A549 (cell line): ENCODE measurements at regions not wholly inside any gene's neighbourhood (a gene's known extent, or its start where the extent isn't known, plus 50 kb on each side); places are given as distances from the start of the nearest gene placed in this dataset.

Experiments used
- ATAC-seq, 2 experiments: fragments of 200-7000 bp in 1 of 2; fragments of >200 bp in 1 of 2; cut with Nextera tagmentation in 1 of 2; cut with Tn5 transposase in 1 of 2; 3 replicates each; pipeline versions ENCODE4 v1.8.0 to v1.9.1; 2018 to 2020; ENCODE audit warnings: mild to moderate bottlenecking in 1 of 2, moderate library complexity in 1 of 2
- CTCF ChIA-PET: fragments of 300-600 bp; sonication (Branson Sonifier 250); formaldehyde crosslinking; extraction: SDS; loops from one replicate; lab custom pipeline; 2021; ENCODE audit warnings: antibody characterized with exemption, inconsistent platforms; lab: Yijun Ruan, JAX
- POLR2A ChIA-PET: fragments of 350-600 bp; formaldehyde crosslinking; extraction: SDS; loops from one replicate; lab custom pipeline; 2021; ENCODE audit warnings: antibody characterized with exemption, inconsistent platforms; lab: Yijun Ruan, JAX
- DNase-seq, 2 experiments: peaks; one replicate each; pipeline versions ENCODE4 v3.0.0 to v3.0.0-alpha.2; 2011 to 2016; ENCODE audit warnings: low read depth in 1 of 2, low spot score in 1 of 2
- FAIRE-seq: peaks from 2 replicates; lab custom pipeline; 2011; peaks lifted over from hg19 to GRCh38; lab: Jason Lieb, UNC
- H3K27ac ChIP-seq, 2 experiments: fragments of >200 bp; sonication (Bioruptor Twin); formaldehyde crosslinking; 3 replicates each; pipeline ENCODE4 v1.5.1; 2016 to 2017
- H3K4me1 ChIP-seq: fragments of >200 bp; sonication (Bioruptor Twin); formaldehyde crosslinking; 3 replicates; pipeline ENCODE4 v1.6.1; 2016
- H3K4me2 ChIP-seq: fragments of >200 bp; sonication (Bioruptor Twin); formaldehyde crosslinking; 3 replicates; pipeline ENCODE4 v1.6.1; 2016
- H3K4me3 ChIP-seq: fragments of >200 bp; sonication (Bioruptor Twin); formaldehyde crosslinking; 3 replicates; pipeline ENCODE4 v1.5.1; 2016
- H3K9me3 ChIP-seq: fragments of >200 bp; sonication (Bioruptor Twin); formaldehyde crosslinking; 3 replicates; pipeline ENCODE4 v1.6.1; 2016
- CBX2 ChIP-seq: fragments of 200-600 bp; sonication (generic); IDR thresholded peaks from 2 replicates; pipeline ENCODE4 v1.6.1; 2016; ENCODE audit warnings: low read depth, mild to moderate bottlenecking, borderline replicate concordance
- EHF ChIP-seq: fragments of 250-450 bp; sonication (Bioruptor Pico); IDR thresholded peaks from 2 replicates; pipeline ENCODE4 v1.5.0; 2020; ENCODE audit warnings: mild to moderate bottlenecking
- ESRRA ChIP-seq: fragments of 150-350 bp; IDR thresholded peaks from 2 replicates; pipeline ENCODE4 v1.6.1; 2014; ENCODE audit warnings: mild to moderate bottlenecking, low read length, borderline replicate concordance
- FOSL2 ChIP-seq, 2 experiments: fragments of 450-650 bp in 1 of 2; fragments of >200 bp in 1 of 2; sonication (Bioruptor Twin) in 1 of 2; formaldehyde crosslinking; IDR thresholded peaks; 2 replicates each; pipeline versions ENCODE4 v1.5.0 to v1.6.1; 2016 to 2020; ENCODE audit warnings: mild to moderate bottlenecking in 1 of 2, moderate library complexity in 1 of 2
- GATA3 ChIP-seq: IDR thresholded peaks from 2 replicates; pipeline ENCODE4 v1.6.1; 2012; ENCODE audit warnings: borderline replicate concordance
- HDAC2 ChIP-seq: fragments of 200-600 bp; sonication (generic); IDR thresholded peaks from 2 replicates; pipeline ENCODE4 v1.6.1; 2016
- HEYL ChIP-seq: fragments of 250-450 bp; sonication (Bioruptor Pico); IDR thresholded peaks from 2 replicates; pipeline ENCODE4 v1.8.0; 2021; ENCODE audit warnings: mild to moderate bottlenecking, moderate library complexity
- HOXB13 ChIP-seq: fragments of 250-450 bp; sonication (Bioruptor Pico); IDR thresholded peaks from 2 replicates; pipeline ENCODE4 v1.5.0; 2020; ENCODE audit warnings: low read depth, mild to moderate bottlenecking, moderate library complexity
- HOXB5 ChIP-seq: fragments of 250-450 bp; sonication (Bioruptor Pico); IDR thresholded peaks from 2 replicates; pipeline ENCODE4 v1.5.0; 2020; ENCODE audit warnings: mild to moderate bottlenecking, moderate library complexity
- JUN ChIP-seq, 2 experiments: fragments of >200 bp; sonication (Bioruptor Twin); formaldehyde crosslinking; IDR thresholded peaks; 2 replicates in 1 of 2; 3 replicates in 1 of 2; pipeline ENCODE4 v1.6.1; 2016 to 2017
- JUNB ChIP-seq: fragments of >200 bp; sonication (Bioruptor Twin); formaldehyde crosslinking; IDR thresholded peaks from 2 replicates; pipeline ENCODE4 v1.6.1; 2016
- KDM1A ChIP-seq: fragments of 200-600 bp; sonication (generic); IDR thresholded peaks from 2 replicates; pipeline ENCODE4 v1.6.1; 2016; ENCODE audit warnings: low read depth, mild to moderate bottlenecking
- KDM5A ChIP-seq: fragments of 200-600 bp; sonication (generic); IDR thresholded peaks from 2 replicates; pipeline ENCODE4 v1.6.1; 2016; ENCODE audit warnings: antibody characterized with exemption, mild to moderate bottlenecking
- MAFK ChIP-seq: fragments of 450-650 bp; IDR thresholded peaks from 2 replicates; pipeline ENCODE4 v1.6.1; 2014; ENCODE audit not compliant: partially characterized antibody
- NFE2L2 ChIP-seq: fragments of 150-350 bp; conservative IDR thresholded peaks from 2 replicates; pipeline ENCODE4 v1.6.1; 2014; ENCODE audit warnings: low read length
- NR3C1 ChIP-seq: fragments of >200 bp; sonication (Bioruptor Twin); formaldehyde crosslinking; IDR thresholded peaks from 3 replicates; pipeline ENCODE4 v1.6.1; 2017
- PHF8 ChIP-seq: fragments of 200-600 bp; sonication (generic); IDR thresholded peaks from 2 replicates; pipeline ENCODE4 v1.6.1; 2016; ENCODE audit warnings: low read depth, mild to moderate bottlenecking, antibody characterized with exemption, moderate library complexity, borderline replicate concordance
- POLR2AphosphoS2 ChIP-seq: conservative IDR thresholded peaks from 2 replicates; pipeline ENCODE4 v1.6.1; 2012; ENCODE audit warnings: low read length, improper control_type of control experiment, inconsistent platforms
- RAD21 ChIP-seq, 2 experiments: fragments of >200 bp in 1 of 2; sonication (Bioruptor Twin) in 1 of 2; formaldehyde crosslinking in 1 of 2; IDR thresholded peaks in 1 of 2; conservative IDR thresholded peaks in 1 of 2; 2 replicates in 1 of 2; 3 replicates in 1 of 2; pipeline ENCODE4 v1.6.1; 2012 to 2018; ENCODE audit warnings: inconsistent platforms in 1 of 2
- RFX5 ChIP-seq: fragments of 450-650 bp; IDR thresholded peaks from 2 replicates; pipeline ENCODE4 v1.7.1; 2014; ENCODE audit warnings: antibody characterized with exemption, mild to moderate bottlenecking, moderate library complexity
- RNF2 ChIP-seq: fragments of 200-600 bp; sonication (generic); IDR thresholded peaks from 2 replicates; pipeline ENCODE4 v1.6.1; 2016; ENCODE audit warnings: low read depth, mild to moderate bottlenecking, antibody characterized with exemption, moderate library complexity, borderline replicate concordance
- ZC3H11A ChIP-seq: fragments of 450-650 bp; IDR thresholded peaks from 2 replicates; pipeline ENCODE4 v1.6.1; 2014; ENCODE audit warnings: antibody characterized with exemption, mild to moderate bottlenecking
- ZSCAN20 ChIP-seq: fragments of 250-450 bp; sonication (Bioruptor Pico); IDR thresholded peaks from 2 replicates; pipeline ENCODE4 v1.8.0; 2022; ENCODE audit warnings: mild to moderate bottlenecking, moderate library complexity
- WGBS: methylation state at CpG from one replicate; pipeline ENCODE4 v1.1.6; 2017; ENCODE audit errors: missing lambda C conversion rate; 5-methylcytosine and 5-hydroxymethylcytosine counted together
- TF ChIP-seq, protein P1 (sequence below): fragments of 250-450 bp; sonication (Bioruptor Pico); IDR thresholded peaks from 2 replicates; pipeline ENCODE4 v1.5.0; 2021; ENCODE audit warnings: mild to moderate bottlenecking, moderate library complexity, borderline replicate concordance
- TF ChIP-seq, protein P2 (sequence below): IDR thresholded peaks from 2 replicates; pipeline ENCODE4 v1.6.1; 2012
- TF ChIP-seq, protein P3 (sequence below): fragments of 250-450 bp; sonication (Bioruptor Pico); IDR thresholded peaks from 2 replicates; pipeline ENCODE4 v1.5.0; 2020; ENCODE audit warnings: low read depth, mild to moderate bottlenecking, moderate library complexity
- TF ChIP-seq, protein P4 (sequence below): fragments of >200 bp; sonication (Bioruptor Twin); formaldehyde crosslinking; IDR thresholded peaks from 3 replicates; pipeline ENCODE4 v1.6.1; 2016
- TF ChIP-seq, protein P5 (sequence below): IDR thresholded peaks from 2 replicates; pipeline ENCODE4 v1.6.1; 2012; ENCODE audit warnings: low read depth, borderline replicate concordance

DNA sequence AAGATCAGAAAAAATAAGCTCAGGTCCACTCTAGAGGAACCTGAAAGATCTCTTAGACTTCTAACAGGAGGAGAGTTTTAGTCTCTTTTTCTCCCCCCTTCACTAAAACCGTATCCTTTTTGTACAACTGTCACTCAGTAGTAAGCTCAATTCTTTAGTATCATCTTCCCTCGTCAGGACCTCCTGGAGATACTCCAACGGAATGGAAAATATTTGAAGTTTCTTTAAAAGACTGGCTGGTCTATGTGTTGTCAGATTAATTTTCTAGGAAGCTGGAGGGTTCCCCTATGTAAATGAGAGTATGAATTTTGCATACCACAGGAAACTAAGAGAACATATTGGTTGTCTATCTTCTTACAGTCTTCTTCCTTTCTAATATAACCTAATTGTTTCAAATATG is 747.7 kb upstream of the CBLB start (continued):
- TF ChIP-seq, protein P1, sequence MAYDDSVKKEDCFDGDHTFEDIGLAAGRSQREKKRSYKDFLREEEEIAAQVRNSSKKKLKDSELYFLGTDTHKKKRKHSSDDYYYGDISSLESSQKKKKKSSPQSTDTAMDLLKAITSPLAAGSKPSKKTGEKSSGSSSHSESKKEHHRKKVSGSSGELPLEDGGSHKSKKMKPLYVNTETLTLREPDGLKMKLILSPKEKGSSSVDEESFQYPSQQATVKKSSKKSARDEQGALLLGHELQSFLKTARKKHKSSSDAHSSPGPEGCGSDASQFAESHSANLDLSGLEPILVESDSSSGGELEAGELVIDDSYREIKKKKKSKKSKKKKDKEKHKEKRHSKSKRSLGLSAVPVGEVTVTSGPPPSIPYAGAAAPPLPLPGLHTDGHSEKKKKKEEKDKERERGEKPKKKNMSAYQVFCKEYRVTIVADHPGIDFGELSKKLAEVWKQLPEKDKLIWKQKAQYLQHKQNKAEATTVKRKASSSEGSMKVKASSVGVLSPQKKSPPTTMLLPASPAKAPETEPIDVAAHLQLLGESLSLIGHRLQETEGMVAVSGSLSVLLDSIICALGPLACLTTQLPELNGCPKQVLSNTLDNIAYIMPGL (CRISPR knock-in tag) = no peak

DNA sequence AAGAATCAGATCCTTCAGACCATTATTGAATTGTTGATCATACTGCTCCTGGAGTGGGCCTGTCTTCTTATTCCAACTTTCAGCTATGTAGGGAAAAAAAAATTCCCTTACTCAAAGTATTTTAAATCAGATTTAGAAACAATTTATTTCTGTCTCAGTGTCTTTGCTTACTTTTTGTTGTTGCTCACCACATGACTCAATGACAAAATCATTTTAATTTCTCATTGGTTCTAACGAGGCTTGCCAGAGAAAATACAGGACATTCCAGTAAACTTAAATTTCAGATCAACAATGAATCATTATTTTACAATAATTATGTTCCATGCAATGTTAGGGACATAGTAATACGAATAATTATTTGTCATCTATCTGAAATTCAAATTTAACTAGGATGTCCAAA is 748.5 kb upstream of the CBLB start:
- Histone ChIP-seq H3K4me3 (no peak overlapping the region), H3K4me1 (no peaks in the 10 kb centered on the region), H3K4me2 (no peak overlapping the region), H3K27ac (no peak overlapping the region), H3K9me3 (peaks cover 9% of the 10 kb centered on the region; the same call in 2 of the 3 replicates)
- FAIRE-seq (no peak), DNase-seq (no peak), ATAC-seq (no peak)
- ChIA-PET POLR2A (no interaction called here), CTCF (no interaction called here)
- TF ChIP-seq GATA3 (no peak), HEYL (no peak), KDM5A (no peak), NFE2L2 (no peak), ZSCAN20 (no peak), MAFK (no peak), JUNB (no peak), NR3C1 (no peak), HOXB13 (CRISPR knock-in tag) (no peak), JUN (IDR thresholded peaks at IDR 0.05) (no peak)
- WGBS = 24% methylated on average over 2 of the region's 2 CpGs

DNA sequence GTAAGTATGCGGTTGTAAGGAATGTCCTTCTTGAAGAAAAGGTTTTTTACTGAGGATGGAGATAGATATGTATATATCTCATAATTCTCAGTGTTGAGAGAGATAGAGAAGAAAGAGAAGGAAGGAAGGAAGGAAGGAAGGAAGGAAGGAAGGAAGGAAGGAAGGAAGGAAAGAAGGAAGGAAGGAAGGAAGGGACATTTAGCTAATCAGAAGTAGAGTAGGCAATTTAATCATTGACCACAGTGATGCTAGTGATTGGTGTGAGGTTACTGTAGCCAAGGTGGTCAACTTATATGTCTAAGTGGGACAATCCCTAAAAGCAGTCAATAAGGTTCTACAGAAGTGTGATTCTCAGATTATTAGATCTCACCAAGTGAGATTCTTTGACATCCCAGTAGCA is 751.8 kb upstream of the CBLB start:
- CTCF ChIA-PET = no interaction called here
- H3K27ac ChIP-seq = no peak overlapping the region
- TF ChIP-seq RNF2 (no peak), PHF8 (no peak), ESRRA (no peak), RFX5 (no peak), CBX2 (no peak), GATA3 (no peak), EHF (CRISPR knock-in tag) (no peak), NFE2L2 (no peak), HDAC2 (no peak), KDM5A (no peak), HOXB5 (CRISPR knock-in tag) (no peak), POLR2AphosphoS2 (no peak), FOSL2 (IDR thresholded peaks at IDR 0.05) (no peak), FOSL2 (CRISPR knock-in tag; IDR thresholded peaks at IDR 0.05) (no peak), KDM1A (no peak), ZC3H11A (no peak), RAD21 (conservative IDR thresholded peaks at IDR 0.05 in 1 of 2, IDR thresholded peaks at IDR 0.05 in 1 of 2) (no peak)
- TF ChIP-seq, protein P2, sequence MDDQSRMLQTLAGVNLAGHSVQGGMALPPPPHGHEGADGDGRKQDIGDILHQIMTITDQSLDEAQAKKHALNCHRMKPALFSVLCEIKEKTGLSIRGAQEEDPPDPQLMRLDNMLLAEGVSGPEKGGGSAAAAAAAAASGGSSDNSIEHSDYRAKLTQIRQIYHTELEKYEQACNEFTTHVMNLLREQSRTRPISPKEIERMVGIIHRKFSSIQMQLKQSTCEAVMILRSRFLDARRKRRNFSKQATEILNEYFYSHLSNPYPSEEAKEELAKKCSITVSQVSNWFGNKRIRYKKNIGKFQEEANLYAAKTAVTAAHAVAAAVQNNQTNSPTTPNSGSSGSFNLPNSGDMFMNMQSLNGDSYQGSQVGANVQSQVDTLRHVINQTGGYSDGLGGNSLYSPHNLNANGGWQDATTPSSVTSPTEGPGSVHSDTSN = no peak
- TF ChIP-seq, protein P3, sequence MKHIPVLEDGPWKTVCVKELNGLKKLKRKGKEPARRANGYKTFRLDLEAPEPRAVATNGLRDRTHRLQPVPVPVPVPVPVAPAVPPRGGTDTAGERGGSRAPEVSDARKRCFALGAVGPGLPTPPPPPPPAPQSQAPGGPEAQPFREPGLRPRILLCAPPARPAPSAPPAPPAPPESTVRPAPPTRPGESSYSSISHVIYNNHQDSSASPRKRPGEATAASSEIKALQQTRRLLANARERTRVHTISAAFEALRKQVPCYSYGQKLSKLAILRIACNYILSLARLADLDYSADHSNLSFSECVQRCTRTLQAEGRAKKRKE = no peak
- TF ChIP-seq, protein P4, sequence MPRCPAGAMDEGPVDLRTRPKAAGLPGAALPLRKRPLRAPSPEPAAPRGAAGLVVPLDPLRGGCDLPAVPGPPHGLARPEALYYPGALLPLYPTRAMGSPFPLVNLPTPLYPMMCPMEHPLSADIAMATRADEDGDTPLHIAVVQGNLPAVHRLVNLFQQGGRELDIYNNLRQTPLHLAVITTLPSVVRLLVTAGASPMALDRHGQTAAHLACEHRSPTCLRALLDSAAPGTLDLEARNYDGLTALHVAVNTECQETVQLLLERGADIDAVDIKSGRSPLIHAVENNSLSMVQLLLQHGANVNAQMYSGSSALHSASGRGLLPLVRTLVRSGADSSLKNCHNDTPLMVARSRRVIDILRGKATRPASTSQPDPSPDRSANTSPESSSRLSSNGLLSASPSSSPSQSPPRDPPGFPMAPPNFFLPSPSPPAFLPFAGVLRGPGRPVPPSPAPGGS = no peak
- TF ChIP-seq, protein P5, sequence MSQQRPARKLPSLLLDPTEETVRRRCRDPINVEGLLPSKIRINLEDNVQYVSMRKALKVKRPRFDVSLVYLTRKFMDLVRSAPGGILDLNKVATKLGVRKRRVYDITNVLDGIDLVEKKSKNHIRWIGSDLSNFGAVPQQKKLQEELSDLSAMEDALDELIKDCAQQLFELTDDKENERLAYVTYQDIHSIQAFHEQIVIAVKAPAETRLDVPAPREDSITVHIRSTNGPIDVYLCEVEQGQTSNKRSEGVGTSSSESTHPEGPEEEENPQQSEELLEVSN = no peak
- no peaks in the 10 kb centered on the region for H3K4me1 ChIP-seq
- POLR2A ChIA-PET = no interaction called here
- no peak for DNase-seq
- ATAC-seq = no peak
- WGBS = 94% methylated on average over 1 of the region's 1 CpG
- no peak overlapping the region for H3K4me3 ChIP-seq
- H3K4me2 ChIP-seq = no peak overlapping the region
- H3K9me3 ChIP-seq = peaks cover 9% of the 10 kb centered on the region; the same call in 2 of the 3 replicates
- no peak for FAIRE-seq
